Right lobe of liver (tissue), 6 donors: ENCODE measurements at regions not wholly inside any gene's neighbourhood (a gene's known extent, or its start where the extent isn't known, plus 50 kb on each side); places are given as distances from the start of the nearest gene placed in this dataset.

Experiments used
- ATAC-seq, 4 donors: fragments of 200-7000 bp; cut with Tn5 transposase; one replicate each; pipeline ENCODE4 v1.9.1; 2020; ENCODE audit warnings: mild to moderate bottlenecking in 4 of 4, moderate library complexity in 4 of 4
- DNase-seq, 3 donors: peaks; one replicate each; pipeline ENCODE4 v3.0.0-alpha.2; 2020
- H3K27ac ChIP-seq, 3 donors: fragments of 200-600 bp; one replicate each; pipeline ENCODE4 v1.8.0; 2022
- H3K27me3 ChIP-seq, 2 donors: fragments of 200-600 bp; one replicate each; pipeline ENCODE4 v1.8.0; 2022
- H3K36me3 ChIP-seq, 4 donors: fragments of 200-600 bp; sonication (generic) in 1 of 4; one replicate each; pipeline versions ENCODE4 v1.5.1 to v1.8.0; 2017 to 2022; ENCODE audit warnings: control low read depth in 1 of 4
- H3K4me1 ChIP-seq, 4 donors: fragments of 200-600 bp; sonication (generic) in 1 of 4; one replicate each; pipeline versions ENCODE4 v1.5.1 to v1.8.0; 2017 to 2022; ENCODE audit warnings: control low read depth in 1 of 4
- H3K4me3 ChIP-seq, 3 donors: fragments of 200-600 bp; one replicate each; pipeline ENCODE4 v1.8.0; 2022
- H3K9me3 ChIP-seq, 4 donors: fragments of 200-600 bp; sonication (generic) in 1 of 4; one replicate each; pipeline versions ENCODE4 v1.5.1 to v1.8.0; 2017 to 2022; ENCODE audit warnings: control low read depth in 1 of 4
- CTCF ChIP-seq, 4 donors: fragments of 200-600 bp in 3 of 4; fragments of 450-650 bp in 1 of 4; IDR thresholded peaks; one replicate each; pipeline versions ENCODE4 v1.5.1 to v1.8.0; 2016 to 2022; ENCODE audit warnings: antibody characterized with exemption in 4 of 4, mild to moderate bottlenecking in 2 of 4
- POLR2A ChIP-seq: fragments of 450-650 bp; IDR thresholded peaks from one replicate; pipeline ENCODE4 v1.6.1; 2017; ENCODE audit warnings: antibody characterized with exemption, mild to moderate bottlenecking
- WGBS: methylation state at CpG from one replicate; pipeline ENCODE4 v1.1.6; 2018; ENCODE audit warnings: low coverage, low lambda C conversion rate; ENCODE audit not compliant: insufficient coverage; ENCODE audit errors: missing lambda C conversion rate; 5-methylcytosine and 5-hydroxymethylcytosine counted together
- intact Hi-C, 2 donors: fragments of 100-400 bp; cut with DNase I; formaldehyde crosslinking; loops; one replicate each; pipeline versions ENCODE4 v1.11.2 to v1.14.1; 2022
- donor health status: DM: no; HTN: yes; CAD: no.
- donor health status: DM: no; HTN: no; CAD: no.
- donor health status: DM: no; HTN: no; CAD: no.
- donor health status: DM: no; HTN: yes; CAD: no.
- donor health status: DM: no; HTN: yes; CAD: no.

GRCh38 chr17:13160790-13161189, 143.0 kb upstream of the ELAC2 start:
- 42% methylated on average over 2 of the region's 2 CpGs for WGBS
- H3K4me1 ChIP-seq: no peaks in the 10 kb centered on the region
- ATAC-seq: no peak
- no peaks in the 10 kb centered on the region for H3K9me3 ChIP-seq
- no peaks in the 10 kb centered on the region for H3K36me3 ChIP-seq
- DNase-seq: no peak
- TF ChIP-seq CTCF (IDR thresholded peaks at IDR 0.05): no peak
- no peak for TF ChIP-seq POLR2A
- intact Hi-C loops: no loop called here
- H3K4me3 ChIP-seq: no peak overlapping the region
- no peaks in the 10 kb centered on the region for H3K27me3 ChIP-seq
- H3K27ac ChIP-seq: no peak overlapping the region

- TF ChIP-seq CTCF (IDR thresholded peaks at IDR 0.05): no peak
- TF ChIP-seq POLR2A: no peak
- Histone ChIP-seq H3K9me3 (no peaks in the 10 kb centered on the region), H3K4me1 (no peaks in the 10 kb centered on the region), H3K27ac (no peak overlapping the region), H3K4me3 (no peak overlapping the region), H3K27me3 (no peaks in the 10 kb centered on the region), H3K36me3 (no peaks in the 10 kb centered on the region)
- DNase-seq (no peak), ATAC-seq (no peak)
- intact Hi-C loops: no loop called here
- 58% methylated on average over 3 of the region's 3 CpGs for WGBS
These were observed 142.5 kb upstream of the ELAC2 start for GRCh38 chr17:13160296-13160695.

- H3K27ac ChIP-seq: no peak overlapping the region
- H3K36me3 ChIP-seq: no peaks in the 10 kb centered on the region
- TF ChIP-seq POLR2A (no peak), CTCF (IDR thresholded peaks at IDR 0.05) (no peak)
- ATAC-seq (no peak), DNase-seq (no peak)
- H3K4me3 ChIP-seq: no peak overlapping the region
- no peaks in the 10 kb centered on the region for H3K27me3 ChIP-seq
- no peaks in the 10 kb centered on the region for H3K9me3 ChIP-seq
- 14% methylated on average over 1 of the region's 2 CpGs for WGBS
- no peaks in the 10 kb centered on the region for H3K4me1 ChIP-seq
- intact Hi-C loops: no loop called here
These were observed 140.8 kb upstream of the ELAC2 start for GRCh38 chr17:13158494-13159240.

- H3K4me1 ChIP-seq: no peaks in the 10 kb centered on the region
- no peak for TF ChIP-seq POLR2A
- TF ChIP-seq CTCF (IDR thresholded peaks at IDR 0.05): no peak
- no peaks in the 10 kb centered on the region for H3K9me3 ChIP-seq
- H3K36me3 ChIP-seq: no peaks in the 10 kb centered on the region
- H3K4me3 ChIP-seq: no peak overlapping the region
- intact Hi-C loops: no loop called here
- 41% methylated on average over 3 of the region's 5 CpGs for WGBS
- no peak overlapping the region for H3K27ac ChIP-seq
- ATAC-seq (no peak), DNase-seq (no peak)
- H3K27me3 ChIP-seq: no peaks in the 10 kb centered on the region
These were observed 139.8 kb upstream of the ELAC2 start for GRCh38 chr17:13157656-13158055.
